ENCODE measurements at regions not wholly inside any gene's neighbourhood (a gene's known extent, or its start where the extent isn't known, plus 50 kb on each side); places are given as distances from the start of the nearest gene placed in this dataset. TPM values are rescaled to one million over a fixed set of nuclear protein-coding genes. Genes with fewer than 3 reads are reported as not detected.

GRCh38 chr3:44186712-44187111 lies 55.0 kb upstream of the TOPAZ1 start:
- no peaks in the 10 kb centered on the region for H3K27me3 ChIP-seq (replicated peaks in 1 of 2; ENCODE audit: control insufficient read depth in 2 of 2, insufficient read depth in 2 of 2, low read length in 1 of 2)
- WGBS (ENCODE audit: insufficient coverage, insufficient replicate concordance, low lambda C conversion rate, missing lambda C conversion rate): 15% methylated on average over 2 of the region's 2 CpGs
- peaks cover 14% of the 10 kb centered on the region for H3K4me1 ChIP-seq (ENCODE audit: control insufficient read depth, insufficient read depth, low read length)
- ATAC-seq: no peak
- 0 out of 2 replicates have a peak overlapping the region, but pooled peaks have one; percentile 4 for H2AFZ ChIP-seq (ENCODE audit: control insufficient read depth, low read depth, low read length)
- ChIA-PET RAD21 (ENCODE audit: unreplicated experiment) (interaction anchor here (0.7 kb wide), 1 partner anchor 191 kb away, joined by 3 read pairs; no protein-coding TSS in a partner anchor), CTCF (interaction anchor here (1.5 to 1.9 kb wide), 2 partner anchors 13 to 331 kb away, joined by 3 to 5 read pairs; no protein-coding TSS in a partner anchor), POLR2A (no interaction called here), SMC1A (ENCODE audit: uncharacterized antibody, unreplicated experiment) (interaction anchor here (1.0 kb wide), 1 partner anchor 331 kb away, joined by 3 read pairs; no protein-coding TSS in a partner anchor)
- no peaks in the 10 kb centered on the region for H3K79me2 ChIP-seq (ENCODE audit: control insufficient read depth, insufficient read depth, low read length)
- H3K9ac ChIP-seq (ENCODE audit: control insufficient read depth, insufficient read depth, low read length): no peak overlapping the region
- intact Hi-C loops (cut with micrococcal nuclease; ENCODE audit: unreplicated experiment) (no loop called here), in situ Hi-C loops (cut with MboI) (no loop called here)
- no peaks in the 10 kb centered on the region for H4K20me1 ChIP-seq (ENCODE audit: control insufficient read depth, insufficient read depth)
- no peak for FAIRE-seq
- TF ChIP-seq IKZF2 (IDR thresholded peaks at IDR 0.05) (0 out of 4 replicates have a peak, but pooled peaks of 1 of the 2 experiments have one; percentile 11), RAD51 (IDR thresholded peaks at IDR 0.05) (no peak)
- no peaks in the 10 kb centered on the region for H3K36me3 ChIP-seq (ENCODE audit: control insufficient read depth in 2 of 2, insufficient read depth in 2 of 2, low read length in 1 of 2)
- peaks cover 2% of the 10 kb centered on the region; the same call in 2 of the 3 replicates for H3K9me3 ChIP-seq (replicated peaks; ENCODE audit: control insufficient read depth, insufficient read depth, low read length)
- BruUV-seq (replicated peaks): no TSS peak
- no peak overlapping the region for H3K4me2 ChIP-seq (ENCODE audit: control insufficient read depth, insufficient read depth)
- H3K27ac ChIP-seq (ENCODE audit: control insufficient read depth, insufficient read depth): no peak overlapping the region
- H3K4me3 ChIP-seq: no peak overlapping the region
- no peak for DNase-seq (ENCODE audit: low read depth, low spot score)

Small RNA genes in the stretch of these regions (microRNA-seq; reads per million reads assigned to microRNA genes)
- gene MIR138-1: 35.2 reads per million, percentile 64 among the genes with 10 or more reads in this experiment

Small RNA genes in the stretch of these regions (small RNA-seq; reads per million reads assigned to genes)
- gene MIR138-1 (6.4 reads per million, percentile 91 among the genes with 10 or more reads in this experiment), gene RNU6-367P (not detected)
